K562 (cell line): ENCODE measurements at regions not wholly inside any gene's neighbourhood (a gene's known extent, or its start where the extent isn't known, plus 50 kb on each side); places are given as distances from the start of the nearest gene placed in this dataset.

Experiments used
- ATAC-seq: fragments of 200-7000 bp; cut with Tn5 transposase; 3 replicates; pipeline ENCODE4 v1.9.1; 2020; ENCODE audit warnings: moderate library complexity
- BruUV-seq: library from RNA; stranded (reverse); fragments of 400-500 nt; replicated peaks from 2 replicates; lab custom pipeline; 2021; lab: Mats Ljungman, UMichigan
- CTCF ChIA-PET: fragments of 300-600 bp; formaldehyde crosslinking; extraction: SDS; loops from one replicate; lab custom pipeline; 2021; ENCODE audit warnings: low intra/inter-chr PET ratio; lab: Yijun Ruan, JAX
- POLR2A ChIA-PET: fragments of 300-600, 350-650 bp; sonication (Branson Sonifier 250); formaldehyde crosslinking; extraction: SDS; loops from one replicate; lab custom pipeline; 2021; ENCODE audit warnings: antibody characterized with exemption, inconsistent platforms; lab: Yijun Ruan, JAX
- DNase-seq, 4 experiments: peaks; one replicate each; pipeline versions ENCODE4 v3.0.0 to v3.0.0-alpha.2; 2011 to 2018; ENCODE audit warnings: low spot score in 3 of 4, mixed read lengths in 3 of 4; ENCODE audit errors: extremely low read depth in 1 of 4
- FAIRE-seq: peaks from 2 replicates; lab custom pipeline; 2011; peaks lifted over from hg19 to GRCh38; lab: Jason Lieb, UNC
- H2AFZ ChIP-seq: 2 replicates; pipeline ENCODE4 v1.6.0; 2011; ENCODE audit warnings: low read depth, low read length, control low read depth, inconsistent platforms
- H3K27ac ChIP-seq: fragments of 200-600 bp; 3 replicates; pipeline ENCODE4 v1.8.0; 2011; ENCODE audit warnings: low read depth, mild to moderate bottlenecking, control low read depth, inconsistent platforms, low read length, moderate library complexity, mixed read lengths; ENCODE audit errors: extremely low read depth
- H3K27me3 ChIP-seq, 2 experiments: fragments of 300-600 bp in 1 of 2; 2 replicates in 1 of 2; 3 replicates in 1 of 2; pipeline versions ENCODE4 v1.6.0 to v1.8.0; 2011; ENCODE audit warnings: inconsistent platforms in 2 of 2, low read length in 2 of 2, mild to moderate bottlenecking in 1 of 2, mixed read lengths in 1 of 2, moderate library complexity in 1 of 2; ENCODE audit not compliant: control insufficient read depth in 2 of 2, insufficient read depth in 2 of 2
- H3K36me3 ChIP-seq: fragments of 300-600 bp; 3 replicates; pipeline ENCODE4 v1.8.0; 2011; ENCODE audit warnings: mild to moderate bottlenecking, low read length, inconsistent platforms; ENCODE audit not compliant: control insufficient read depth, insufficient read depth
- H3K4me1 ChIP-seq, 2 experiments: fragments of 200-600 bp in 1 of 2; replicated peaks in 1 of 2; 2 replicates in 1 of 2; 3 replicates in 1 of 2; pipeline versions ENCODE4 v1.5.1 to v1.8.0; 2011; ENCODE audit warnings: inconsistent platforms in 2 of 2, low read length in 2 of 2, mild to moderate bottlenecking in 1 of 2, mixed read lengths in 1 of 2, moderate library complexity in 1 of 2; ENCODE audit not compliant: control insufficient read depth in 2 of 2, insufficient read depth in 2 of 2
- H3K4me2 ChIP-seq: 2 replicates; pipeline ENCODE4 v1.6.1; 2011; ENCODE audit warnings: low read length, control low read depth, inconsistent platforms, mixed read lengths; ENCODE audit not compliant: insufficient read depth
- H3K4me3 ChIP-seq: fragments of 200-600 bp; sonication (generic), shearing (Covaris generic); 2 replicates; pipeline ENCODE4 v1.5.1; 2016; ENCODE audit warnings: control low read depth, inconsistent platforms
- H3K79me2 ChIP-seq: fragments of 200-600 bp; 3 replicates; pipeline ENCODE4 v1.8.0; 2011; ENCODE audit warnings: low read length, inconsistent platforms; ENCODE audit not compliant: control insufficient read depth, insufficient read depth
- H3K9ac ChIP-seq, 2 experiments: 2 replicates each; pipeline versions ENCODE4 v1.6.0 to v1.6.1; 2011; ENCODE audit warnings: low read depth in 2 of 2, low read length in 2 of 2, control low read depth in 1 of 2, inconsistent platforms in 1 of 2, mild to moderate bottlenecking in 1 of 2, mixed read lengths in 1 of 2; ENCODE audit not compliant: insufficient read depth in 1 of 2
- H3K9me1 ChIP-seq: one replicate; pipeline ENCODE4 v1.6.0; 2011; ENCODE audit warnings: inconsistent platforms, mild to moderate bottlenecking, low read length, moderate library complexity; ENCODE audit not compliant: control insufficient read depth, insufficient read depth
- H3K9me3 ChIP-seq: replicated peaks from 2 replicates; pipeline ENCODE4 v1.5.1; 2011; ENCODE audit warnings: low read depth, low read length, inconsistent platforms; ENCODE audit not compliant: control insufficient read depth, insufficient read depth
- H4K20me1 ChIP-seq: replicated peaks from 2 replicates; pipeline ENCODE4 v1.6.1; 2011; ENCODE audit warnings: low read length, inconsistent platforms, mixed read lengths; ENCODE audit not compliant: control insufficient read depth, insufficient read depth
- CREB3L1 ChIP-seq: fragments of 450-650 bp; IDR thresholded peaks from 2 replicates; pipeline ENCODE4 v1.6.1; 2014; ENCODE audit warnings: low read depth, mild to moderate bottlenecking, moderate library complexity, borderline replicate concordance
- CREM ChIP-seq: IDR thresholded peaks from 2 replicates; pipeline ENCODE4 v1.6.1; 2014; ENCODE audit warnings: antibody characterized with exemption, low read depth
- HCFC1 ChIP-seq: IDR thresholded peaks from 2 replicates; pipeline ENCODE4 v1.6.1; 2012; ENCODE audit warnings: low read depth, low read length, improper control_type of control experiment
- HDAC2 ChIP-seq: fragments of 450-650 bp; IDR thresholded peaks from 2 replicates; pipeline ENCODE4 v1.6.1; 2016; ENCODE audit warnings: mild to moderate bottlenecking
- HMG20B ChIP-seq: fragments of 250-450 bp; sonication (Bioruptor Pico); IDR thresholded peaks from 2 replicates; pipeline ENCODE4 v1.5.0; 2021; ENCODE audit warnings: mild to moderate bottlenecking
- MAX ChIP-seq: sonication (generic); formaldehyde crosslinking; IDR thresholded peaks from 2 replicates; pipeline ENCODE4 v1.9.0; 2022; ENCODE audit warnings: mild to moderate bottlenecking, missing genetic modification reagents
- NCOA1 ChIP-seq: fragments of 450-650 bp; IDR thresholded peaks from 2 replicates; pipeline ENCODE4 v1.6.1; 2016; ENCODE audit warnings: low read depth
- PHF21A ChIP-seq: fragments of 450-650 bp; IDR thresholded peaks from 2 replicates; pipeline ENCODE4 v1.6.1; 2017; ENCODE audit warnings: low read depth, borderline replicate concordance
- POLR2AphosphoS5 ChIP-seq: IDR thresholded peaks from 2 replicates; pipeline ENCODE4 v1.6.1; 2011; ENCODE audit warnings: mild to moderate bottlenecking, low read depth, low read length, moderate library complexity; ENCODE audit not compliant: control insufficient read depth, insufficient read depth
- POLR2B ChIP-seq: fragments of 450-650 bp; IDR thresholded peaks from 2 replicates; pipeline ENCODE4 v1.6.1; 2018; ENCODE audit warnings: low read depth; ENCODE audit not compliant: partially characterized antibody
- RBM15 ChIP-seq: fragments of 200-400 bp; formaldehyde crosslinking; IDR thresholded peaks from 2 replicates; pipeline ENCODE4 v1.6.1; 2018; ENCODE audit warnings: mild to moderate bottlenecking, low read length, moderate library complexity; ENCODE audit not compliant: insufficient read depth
- RNF2 ChIP-seq: sonication (generic); IDR thresholded peaks from 2 replicates; pipeline ENCODE4 v1.6.1; 2016
- SMARCE1 ChIP-seq: fragments of 450-650 bp; IDR thresholded peaks from 2 replicates; pipeline ENCODE4 v1.7.1; 2016; ENCODE audit warnings: mild to moderate bottlenecking
- TAF1 ChIP-seq: IDR thresholded peaks from 2 replicates; pipeline ENCODE4 v1.6.1; 2011; ENCODE audit warnings: mild to moderate bottlenecking, low read length, moderate library complexity; ENCODE audit not compliant: insufficient read depth, control insufficient read depth, severe bottlenecking; ENCODE audit errors: extremely low read depth
- TEAD4 ChIP-seq, 2 experiments: sonication (generic) in 1 of 2; formaldehyde crosslinking in 1 of 2; IDR thresholded peaks; 2 replicates each; pipeline versions ENCODE4 v1.6.1 to v1.8.0; 2012 to 2022; ENCODE audit warnings: borderline replicate concordance in 1 of 2, inconsistent platforms in 1 of 2, low read length in 1 of 2, mild to moderate bottlenecking in 1 of 2, missing genetic modification reagents in 1 of 2
- WHSC1 ChIP-seq: IDR thresholded peaks from one replicate; pipeline ENCODE4 v1.6.1; 2012; ENCODE audit warnings: low read length, control low read depth, inconsistent platforms
- ZNF24 ChIP-seq: fragments of 450-650 bp; IDR thresholded peaks from 2 replicates; pipeline ENCODE4 v1.6.1; 2016
- ZNF584 ChIP-seq: fragments of 200-800 bp; sonication (Bioruptor generic); IDR thresholded peaks from 2 replicates; pipeline ENCODE4 v1.6.1; 2016; ENCODE audit warnings: low read depth, mild to moderate bottlenecking, missing genetic modification characterization, missing compliant biosample characterization
- WGBS: fragments of 100-300 bp; shearing (Covaris generic); methylation state at CpG from one replicate; pipeline ENCODE4 v1.1.6; 2016; ENCODE audit warnings: low coverage, mixed read lengths; ENCODE audit not compliant: insufficient coverage; ENCODE audit errors: missing lambda C conversion rate; 5-methylcytosine and 5-hydroxymethylcytosine counted together
- in situ Hi-C: fragments of 300-500 bp; cut with MboI; formaldehyde crosslinking; loops from 4 replicates; pipeline ENCODE4 v1.15.0; 2018; ENCODE audit warnings: inconsistent platforms, mixed read lengths
- intact Hi-C: fragments of 100-400 bp; cut with micrococcal nuclease; formaldehyde crosslinking; loops from 2 replicates; pipeline ENCODE4 v1.14.2; 2022

- ChIA-PET POLR2A (interaction anchor here (1.2 kb wide), 1 partner anchor 37 kb away, joined by 3 read pairs; no protein-coding TSS in a partner anchor), CTCF (no interaction called here)
- H3K4me2 ChIP-seq, result no peak overlapping the region
- 1% methylated on average over 5 of the region's 5 CpGs for WGBS
- H3K36me3 ChIP-seq, result no peaks in the 10 kb centered on the region
- no peak for DNase-seq
- H4K20me1 ChIP-seq, result no peaks in the 10 kb centered on the region
- no peaks in the 10 kb centered on the region; a peak in 1 of 5 replicates for H3K27me3 ChIP-seq
- H3K79me2 ChIP-seq, result no peaks in the 10 kb centered on the region
- H3K9ac ChIP-seq, result no peak overlapping the region
- FAIRE-seq, result no peak
- no peak overlapping the region for H3K4me3 ChIP-seq
- no peaks in the 10 kb centered on the region for H3K9me1 ChIP-seq
- no peaks in the 10 kb centered on the region for H3K4me1 ChIP-seq
- H2AFZ ChIP-seq, result no peak overlapping the region
- no peak for ATAC-seq
- H3K9me3 ChIP-seq, result no peaks in the 10 kb centered on the region
- BruUV-seq, result no TSS peak
- intact Hi-C loops, result no loop called here
- in situ Hi-C loops, result no loop called here
- no peak overlapping the region for H3K27ac ChIP-seq
- TF ChIP-seq NCOA1, result no peak
- no peak for TF ChIP-seq RBM15
- no peak for TF ChIP-seq WHSC1
- no peak for TF ChIP-seq TEAD4 (IDR thresholded peaks at IDR 0.05; ENCODE audit: low read length)
- TF ChIP-seq TEAD4 (CRISPR knock-in tag; IDR thresholded peaks at IDR 0.05; ENCODE audit: borderline replicate concordance), result no peak
- no peak for TF ChIP-seq ZNF24
- TF ChIP-seq CREM, result no peak
- no peak for TF ChIP-seq HCFC1
- TF ChIP-seq POLR2B, result no peak
- TF ChIP-seq SMARCE1, result no peak
- TF ChIP-seq POLR2AphosphoS5, result no peak
- TF ChIP-seq CREB3L1, result no peak
- no peak for TF ChIP-seq PHF21A
- TF ChIP-seq ZNF584 (CRISPR knock-in tag), result no peak
- no peak for TF ChIP-seq RNF2
- TF ChIP-seq HDAC2, result no peak
- no peak for TF ChIP-seq MAX (CRISPR knock-in tag)
- no peak for TF ChIP-seq HMG20B (CRISPR knock-in tag)
- no peak for TF ChIP-seq TAF1
These were observed 168.6 kb downstream of the IER5 start for GRCh38 chr1:181257117-181257516.
